Stimulated activated CD4-positive, alpha-beta T cell treated with anti-CD3 and anti-CD28 coated beads, Interleukin-15, amount 100 ng/mL, for 48 hours (primary cell): ENCODE measurements at regions not wholly inside any gene's neighbourhood (a gene's known extent, or its start where the extent isn't known, plus 50 kb on each side); places are given as distances from the start of the nearest gene placed in this dataset.

Source experiments
- DNase-seq, 2 donors: peaks; one replicate each; pipeline ENCODE4 v3.0.0-alpha.2; 2020; ENCODE audit warnings: low read depth in 2 of 2

- no peak for DNase-seq
Observed at GRCh38 chr1:36576551-36577110, 93.9 kb upstream of the CSF3R start.

GRCh38 chr1:36576118-36576517 lies 93.4 kb upstream of the CSF3R start:
- peak; percentile 13 to 32 for DNase-seq

- no peak for DNase-seq
Observed at GRCh38 chr1:36573445-36573844, 90.7 kb upstream of the CSF3R start.

GRCh38 chr1:36572906-36573305 lies 90.2 kb upstream of the CSF3R start:
- DNase-seq: no peak

GRCh38 chr1:36572142-36572715 lies 89.5 kb upstream of the CSF3R start:
- DNase-seq: no peak

GRCh38 chr1:36571106-36571505 lies 88.4 kb upstream of the CSF3R start:
- no peak for DNase-seq

- DNase-seq: no peak
Observed at GRCh38 chr1:36570478-36571060, 87.9 kb upstream of the CSF3R start.

GRCh38 chr1:36570006-36570405 lies 87.3 kb upstream of the CSF3R start:
- DNase-seq: no peak

GRCh38 chr1:36567601-36568341 lies 85.1 kb upstream of the CSF3R start:
- DNase-seq: no peak

GRCh38 chr1:36565576-36566501 lies 83.1 kb upstream of the CSF3R start:
- no peak for DNase-seq

GRCh38 chr1:36562181-36562685 lies 79.5 kb upstream of the CSF3R start:
- DNase-seq: no peak

GRCh38 chr1:36561361-36561724 lies 78.6 kb upstream of the CSF3R start:
- no peak for DNase-seq

- no peak for DNase-seq
Observed at GRCh38 chr1:36560621-36561360, 78.1 kb upstream of the CSF3R start.

GRCh38 chr1:36560177-36560576 lies 77.5 kb upstream of the CSF3R start:
- DNase-seq: no peak

GRCh38 chr1:36559061-36559460 lies 76.3 kb upstream of the CSF3R start:
- no peak for DNase-seq

GRCh38 chr1:36557041-36558000 lies 74.6 kb upstream of the CSF3R start:
- DNase-seq: no peak

GRCh38 chr1:36555041-36555440 lies 72.3 kb upstream of the CSF3R start:
- DNase-seq: no peak

GRCh38 chr1:36554323-36554628 lies 71.6 kb upstream of the CSF3R start:
- no peak for DNase-seq

- DNase-seq: peak; percentile 52 to 72
Observed at GRCh38 chr1:36553591-36554322, 71.0 kb upstream of the CSF3R start.
